Left kidney (tissue), 1 donor: ENCODE measurements at regions not wholly inside any gene's neighbourhood (a gene's known extent, or its start where the extent isn't known, plus 50 kb on each side); places are given as distances from the start of the nearest gene placed in this dataset.

Experiments
- DNase-seq: peaks from one replicate; pipeline ENCODE4 v3.0.0-alpha.2; 2013

DNA sequence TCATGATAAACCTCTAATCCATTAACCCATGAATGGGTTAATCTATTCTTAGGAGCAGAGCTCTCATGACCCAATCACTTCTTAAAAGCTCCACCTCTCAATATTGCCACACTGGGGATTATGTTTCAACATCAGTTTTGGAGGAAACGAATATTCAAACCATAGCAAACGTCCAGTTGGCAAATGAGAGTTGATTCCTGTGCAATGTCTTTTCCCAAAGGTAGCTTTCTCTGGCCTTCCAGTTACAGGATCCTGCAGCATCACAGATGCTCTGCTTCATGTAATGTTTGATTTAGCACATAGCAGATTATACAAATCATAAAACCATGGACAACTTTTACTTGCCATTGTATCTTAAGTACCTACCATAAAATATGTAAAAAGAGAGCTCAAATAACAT, 481.0 kb downstream of the TNS1 start:
- DNase-seq = no peak

DNA sequence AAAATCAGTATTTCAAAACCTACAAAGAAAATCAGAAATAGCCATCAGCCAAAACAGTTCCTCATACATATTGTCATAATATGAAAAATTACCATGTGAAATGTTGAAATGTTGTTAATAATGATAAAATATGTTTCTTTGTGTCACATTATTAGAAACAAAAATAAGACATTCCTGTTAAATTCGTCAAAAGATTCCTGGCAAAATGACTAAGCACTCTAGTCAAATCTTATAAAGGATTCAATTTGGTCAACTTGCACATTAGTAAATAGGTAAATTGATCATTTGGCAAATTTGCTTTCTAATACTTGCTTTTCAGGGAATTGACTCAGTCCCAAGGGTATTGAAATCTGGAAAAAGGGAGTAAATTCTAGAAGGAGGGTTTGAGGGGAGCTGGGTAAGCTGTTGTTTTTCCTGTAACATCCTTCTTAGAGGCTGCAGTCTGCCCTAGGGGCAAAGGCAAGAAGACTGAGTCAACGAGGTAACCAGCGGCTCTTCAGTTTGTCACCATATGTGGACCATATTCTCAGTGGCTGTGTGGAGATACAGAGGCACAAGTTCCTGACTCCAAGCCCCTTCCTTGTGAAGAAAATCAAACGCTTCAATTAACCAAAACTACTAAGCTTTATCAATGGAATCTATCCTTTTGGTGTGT, 482.3 kb downstream of the TNS1 start:
- DNase-seq = no peak

DNA sequence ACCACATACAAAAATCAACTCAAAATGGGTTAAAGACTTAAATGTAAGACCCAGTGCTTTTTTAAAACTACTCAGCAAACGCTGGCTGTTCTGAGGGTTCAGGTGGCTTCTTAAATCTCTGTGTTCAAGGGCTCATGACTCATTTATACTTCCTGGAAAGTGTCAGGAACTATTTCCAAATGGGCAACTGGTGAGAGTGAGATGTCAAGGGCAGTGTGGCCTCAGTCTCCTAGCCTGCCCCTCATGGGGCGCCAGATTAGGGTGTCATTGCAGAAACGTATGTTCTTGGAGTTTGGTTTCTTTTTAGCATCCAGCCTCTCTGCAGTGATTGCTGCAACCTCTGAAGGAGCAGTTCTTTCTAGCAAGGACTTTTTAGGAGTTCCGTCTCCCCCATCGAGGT, 485.4 kb downstream of the TNS1 start:
- DNase-seq = no peak

DNA sequence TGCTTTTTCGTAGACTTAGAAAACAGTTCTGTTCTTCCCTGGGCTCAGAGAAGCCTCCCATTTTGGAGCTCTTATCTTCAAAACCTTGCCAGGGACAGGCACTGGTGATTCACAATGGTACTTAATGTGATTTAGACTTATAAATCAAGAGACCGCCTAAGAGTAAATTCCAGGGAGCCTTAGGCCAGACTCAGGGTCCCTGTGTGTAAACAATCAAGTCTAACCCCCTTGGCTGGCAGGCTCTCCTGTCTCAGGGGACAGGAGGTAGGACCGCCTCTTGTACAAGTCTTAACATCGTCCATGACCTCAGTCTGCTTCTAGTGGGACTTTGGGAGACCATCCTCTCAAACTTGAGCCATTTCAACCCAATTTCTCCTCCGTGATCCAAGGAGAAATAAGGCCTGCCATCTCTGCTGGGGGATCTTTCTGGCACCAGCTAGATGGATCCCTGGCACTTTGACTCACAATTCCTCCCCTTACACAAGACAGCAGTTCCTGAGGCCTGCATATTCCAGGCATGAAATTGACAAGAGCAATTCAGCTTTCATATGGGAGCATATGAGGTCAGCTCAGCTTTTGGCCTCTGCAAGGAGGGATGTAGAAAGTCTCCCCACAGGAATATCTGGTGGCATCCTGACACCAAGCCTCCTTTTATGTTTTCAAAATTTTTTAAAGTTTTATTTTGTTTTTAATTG, 487.0 kb downstream of the TNS1 start:
- no peak for DNase-seq

DNA sequence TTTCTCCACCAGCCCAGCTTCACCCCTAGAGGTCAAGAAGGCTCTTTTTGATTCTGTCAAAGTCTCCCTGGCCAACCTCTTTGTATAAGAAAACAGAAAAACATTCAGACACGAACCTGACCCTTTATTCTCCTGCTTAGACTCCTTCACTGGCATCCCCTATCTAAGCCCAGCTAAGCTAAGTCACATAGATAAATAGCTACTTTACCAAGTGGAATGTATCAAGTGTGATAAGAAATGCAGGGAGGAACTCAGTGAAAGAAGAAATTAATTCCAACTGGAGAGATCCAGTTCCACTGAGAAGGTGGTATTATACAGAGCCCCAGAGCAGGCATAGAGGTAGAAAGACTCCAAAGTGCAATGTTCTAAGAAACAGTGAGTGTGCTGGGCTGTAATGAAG, 489.5 kb downstream of the TNS1 start:
- no peak for DNase-seq

DNA sequence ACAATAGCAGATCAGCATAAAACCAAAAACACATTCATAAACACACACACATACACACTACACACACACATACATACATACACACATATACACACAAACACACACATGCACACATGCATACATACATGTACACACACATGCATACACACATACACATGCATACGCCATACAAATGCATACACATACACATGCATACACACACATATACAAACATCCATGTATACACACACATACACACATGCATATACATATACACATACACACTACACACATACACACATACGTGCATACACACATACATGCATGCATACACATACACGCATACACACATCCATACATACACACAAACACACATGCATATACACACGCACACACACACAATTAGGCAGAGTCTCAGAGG, 490.1 kb downstream of the TNS1 start:
- no peak for DNase-seq

DNA sequence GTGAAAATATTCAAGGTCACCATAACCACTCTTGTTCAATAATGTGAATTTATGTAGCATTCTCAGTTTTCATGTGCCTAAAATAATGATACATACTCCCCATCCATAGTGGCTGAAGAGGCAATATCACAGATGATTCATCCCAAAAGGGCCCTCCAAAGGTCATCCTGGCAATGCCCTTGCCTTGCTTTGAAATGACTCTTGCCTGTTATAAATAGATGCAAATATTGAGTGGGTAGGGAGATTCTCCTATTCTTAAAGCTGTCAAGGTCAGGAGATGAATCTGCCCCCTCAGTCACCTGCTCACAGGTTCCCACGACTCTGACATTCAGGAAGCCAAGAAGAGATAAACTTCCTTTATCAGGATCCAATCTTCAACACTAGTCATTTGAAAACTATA, 490.5 kb downstream of the TNS1 start:
- DNase-seq = no peak

DNA sequence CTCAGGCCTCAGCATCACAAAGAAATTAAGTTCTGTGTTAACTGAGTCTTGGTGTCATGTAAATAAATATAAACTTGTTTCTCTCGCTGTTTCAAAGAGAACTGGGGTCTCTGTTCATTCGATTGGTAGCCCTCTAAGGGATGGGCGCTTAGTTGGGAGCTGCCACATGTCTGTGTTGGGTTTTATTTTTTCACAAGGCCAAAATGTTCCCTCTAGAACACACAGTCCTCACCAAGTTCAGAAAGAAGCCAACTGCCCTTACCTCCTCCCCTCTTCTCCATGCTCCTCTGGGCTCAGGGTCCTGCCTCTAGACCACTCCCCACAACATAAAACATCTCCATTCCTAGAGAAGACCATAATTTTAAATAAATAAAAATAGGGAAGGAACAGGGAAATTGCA, 490.9 kb downstream of the TNS1 start:
- DNase-seq = no peak

DNA sequence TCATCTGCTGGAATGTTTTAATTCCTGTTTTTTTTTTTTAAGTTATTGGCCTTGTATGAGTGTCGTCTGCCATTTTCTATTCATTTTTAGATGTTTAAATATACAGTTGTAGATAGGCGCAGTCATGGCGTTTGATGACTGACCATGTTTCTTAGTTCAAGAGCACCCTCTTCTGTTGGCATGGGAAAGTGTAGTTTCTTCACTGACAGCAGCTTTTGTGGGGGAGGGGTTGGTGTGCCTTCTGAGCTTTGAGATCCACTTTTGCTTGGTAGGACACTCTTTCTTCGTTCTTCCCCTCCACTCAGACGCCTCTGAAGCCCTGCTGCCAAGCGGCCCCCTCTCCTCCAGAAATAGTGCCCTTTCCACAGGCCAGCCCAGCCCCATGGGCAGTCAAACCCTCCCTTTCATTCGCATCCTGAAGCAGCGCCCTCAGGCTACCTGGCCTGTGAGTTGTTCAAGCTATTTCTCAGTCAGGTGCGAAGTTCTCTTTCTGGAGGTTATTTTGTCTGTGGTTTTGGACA, 492.0 kb downstream of the TNS1 start:
- DNase-seq = peak; percentile 88

DNA sequence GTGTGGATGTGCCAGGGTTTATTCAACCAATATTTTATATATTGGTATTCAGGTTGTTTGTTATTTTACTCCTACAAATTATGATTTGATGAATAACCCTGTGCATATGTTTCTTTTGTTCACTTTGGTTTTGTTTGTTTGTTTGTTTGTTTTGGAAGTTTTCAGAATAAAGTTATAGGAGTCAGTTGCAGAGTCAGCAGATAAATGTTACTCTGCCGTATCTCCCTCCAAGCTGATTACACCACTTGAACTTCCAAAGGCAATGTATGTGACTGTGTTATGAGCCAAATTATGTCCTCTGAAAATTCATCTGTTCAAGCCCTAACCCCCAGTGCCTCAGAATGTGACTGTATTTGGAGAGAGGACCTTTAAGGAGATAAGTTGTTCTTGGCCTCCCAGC, 497.5 kb downstream of the TNS1 start:
- no peak for DNase-seq

DNA sequence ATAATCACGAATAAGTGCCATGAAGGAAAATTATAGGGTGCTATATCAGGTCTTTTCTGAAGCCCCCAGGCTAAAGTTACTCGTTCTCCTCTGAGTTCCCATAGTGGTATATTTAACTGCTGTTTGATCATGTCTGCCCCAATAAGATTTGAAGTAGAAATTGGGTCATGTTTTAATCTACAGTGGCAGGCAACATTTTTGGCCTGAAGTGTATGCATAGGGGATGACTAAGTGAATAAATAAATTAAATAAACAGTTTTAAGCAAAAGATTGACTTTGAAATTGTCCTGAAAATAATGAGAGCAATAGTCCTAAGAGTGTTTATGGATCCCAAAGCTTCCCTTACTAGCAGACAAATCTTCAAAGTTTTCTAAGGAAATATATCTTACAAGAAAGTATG, 500.9 kb downstream of the TNS1 start:
- DNase-seq = no peak

DNA sequence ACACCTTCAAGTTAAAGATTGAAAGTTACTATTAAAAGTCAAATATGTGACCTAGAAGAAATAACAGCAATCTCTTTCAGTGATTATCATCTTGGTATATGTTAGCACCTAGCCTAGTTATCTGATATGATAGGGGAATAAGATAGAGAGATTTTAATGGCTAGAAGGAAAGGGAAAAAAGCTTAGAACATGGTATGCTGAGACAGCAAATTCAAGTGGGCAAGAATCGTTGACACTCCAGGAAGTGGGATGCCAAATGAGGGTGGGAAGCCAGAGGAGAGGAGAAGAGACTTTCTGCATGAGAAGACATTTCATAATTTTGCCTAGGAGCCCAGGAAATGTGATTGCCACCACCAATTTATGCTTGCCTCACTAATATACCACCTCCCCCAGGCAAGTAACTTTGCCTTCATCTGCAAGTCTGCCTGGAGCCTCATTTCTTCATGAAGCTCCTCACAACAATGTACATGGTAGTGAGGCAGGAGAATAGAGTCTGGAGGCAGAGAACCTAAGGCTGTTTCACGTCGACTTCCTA, 504.9 kb downstream of the TNS1 start:
- no peak for DNase-seq

DNA sequence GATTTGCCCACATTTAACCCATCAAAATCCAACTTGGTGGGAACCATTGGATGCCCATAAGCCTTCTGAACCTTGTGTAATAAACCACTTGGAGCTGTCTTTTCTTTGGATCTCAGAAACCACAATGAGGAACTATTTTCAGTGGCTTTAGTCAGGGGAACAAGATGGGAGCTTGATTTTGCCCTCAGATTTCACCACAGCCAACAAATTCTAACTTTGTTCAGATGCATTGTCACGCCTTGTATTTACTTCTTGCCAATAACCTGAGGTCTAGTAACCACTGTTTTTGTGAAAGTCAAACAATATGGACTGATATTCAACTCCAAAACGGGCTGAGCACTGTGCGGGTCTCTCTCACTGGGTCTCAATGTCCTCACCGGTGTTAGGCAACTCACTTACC, 508.2 kb downstream of the TNS1 start:
- DNase-seq = no peak

DNA sequence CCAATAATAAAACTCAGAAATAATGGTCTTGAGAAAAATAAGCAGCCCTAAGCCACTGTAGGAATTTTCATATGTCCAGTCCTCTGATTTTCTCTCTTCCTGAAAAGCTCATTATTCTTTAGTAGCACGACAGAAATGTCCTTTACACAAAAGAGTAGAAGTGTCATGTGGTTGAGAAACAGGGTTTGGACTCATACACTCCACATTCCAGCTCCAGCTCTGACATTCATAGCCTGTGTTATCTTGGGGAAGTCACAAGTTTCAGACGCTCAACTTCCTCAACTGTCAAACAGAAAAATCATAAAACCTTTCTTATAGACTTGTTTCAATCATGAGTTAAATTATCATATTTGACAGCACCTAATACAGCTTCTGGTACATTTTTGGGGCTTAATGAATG, 511.5 kb downstream of the TNS1 start:
- DNase-seq = no peak

DNA sequence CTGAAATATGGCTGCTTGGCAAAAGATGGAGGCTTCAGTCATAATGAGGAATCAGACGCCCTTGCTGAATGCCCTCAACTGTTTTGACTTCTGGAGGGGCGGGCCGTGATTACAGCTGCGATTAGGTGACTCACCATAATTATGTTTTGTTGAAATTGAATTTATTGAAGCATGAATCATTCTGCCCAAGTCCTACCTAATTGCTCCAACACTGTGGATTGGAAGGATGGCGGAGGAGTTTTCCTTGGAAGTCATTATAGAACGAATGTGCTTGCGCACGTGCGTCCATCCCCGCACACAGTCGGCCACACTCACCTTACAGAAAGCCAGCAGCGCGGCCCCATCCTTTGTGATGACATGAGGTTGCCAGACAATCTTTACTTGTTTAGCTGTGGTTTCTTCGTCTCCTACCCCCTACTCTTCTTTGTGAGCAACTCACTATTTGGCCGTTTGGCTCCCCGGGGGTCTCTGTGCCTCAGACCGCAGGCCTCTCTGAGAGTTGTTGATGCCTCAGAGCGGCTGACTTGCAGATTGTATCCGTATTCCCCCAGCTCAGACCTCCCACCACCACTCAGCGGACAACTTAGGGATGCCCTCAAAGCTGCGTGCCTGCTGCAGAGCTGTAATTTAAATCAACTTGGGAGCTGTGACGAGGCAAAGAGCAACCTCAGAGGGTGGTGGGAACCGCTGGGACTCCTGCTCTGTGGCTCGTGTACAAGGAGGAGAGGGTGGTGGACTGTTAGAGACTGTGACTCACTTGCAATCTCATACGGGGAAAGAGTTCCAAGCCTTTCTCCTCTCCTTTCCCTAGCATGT, 513.4 kb downstream of the TNS1 start:
- no peak for DNase-seq

DNA sequence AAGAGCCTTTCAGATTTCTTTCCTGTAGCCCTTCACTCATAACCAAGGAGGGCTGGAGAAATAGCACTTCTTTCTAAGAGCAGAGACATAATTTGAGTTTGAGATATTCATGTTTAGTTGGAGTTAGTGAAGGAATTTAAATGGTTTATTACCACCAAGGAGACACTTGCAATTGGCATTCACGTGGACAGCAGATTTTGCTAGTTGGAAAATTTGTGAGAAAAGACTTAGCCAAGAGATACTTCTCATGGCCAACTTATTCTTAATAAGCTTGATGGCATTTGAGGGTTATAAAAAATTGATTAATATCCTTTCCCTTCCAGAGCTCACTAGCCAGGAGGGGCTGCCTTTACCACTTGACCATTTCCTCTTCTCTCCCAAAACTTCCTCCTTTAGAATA, 518.7 kb downstream of the TNS1 start:
- DNase-seq = no peak

DNA sequence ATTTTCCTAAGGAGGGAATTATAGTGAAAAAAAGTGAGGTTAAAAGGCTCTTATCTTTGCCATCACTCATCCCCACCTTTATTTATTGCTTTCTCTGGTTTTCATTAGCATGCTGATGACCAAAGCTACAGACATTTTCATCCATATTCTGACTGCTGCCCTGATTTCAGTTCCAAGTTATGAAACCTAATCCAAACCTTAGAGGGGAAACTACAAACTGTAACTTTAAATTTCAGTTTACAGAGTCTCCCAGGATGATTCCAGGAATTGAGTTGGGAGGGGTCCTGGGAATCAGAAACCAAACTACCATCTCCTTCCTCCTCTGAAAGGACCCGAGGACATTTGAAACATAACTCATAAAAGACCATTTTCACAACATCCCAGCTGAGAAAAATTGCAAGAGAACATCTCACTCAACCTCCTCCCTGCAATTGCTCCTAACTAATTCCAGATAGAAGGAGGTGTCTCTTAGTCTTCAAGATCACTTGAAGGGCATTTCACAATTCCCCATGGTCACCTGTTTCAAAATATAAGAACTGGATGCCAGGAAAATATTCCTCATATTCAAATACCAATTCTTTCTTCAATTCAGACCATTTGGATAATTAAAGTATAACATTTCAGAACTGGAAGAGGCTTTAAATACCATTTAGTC, 520.6 kb downstream of the TNS1 start:
- DNase-seq = no peak

DNA sequence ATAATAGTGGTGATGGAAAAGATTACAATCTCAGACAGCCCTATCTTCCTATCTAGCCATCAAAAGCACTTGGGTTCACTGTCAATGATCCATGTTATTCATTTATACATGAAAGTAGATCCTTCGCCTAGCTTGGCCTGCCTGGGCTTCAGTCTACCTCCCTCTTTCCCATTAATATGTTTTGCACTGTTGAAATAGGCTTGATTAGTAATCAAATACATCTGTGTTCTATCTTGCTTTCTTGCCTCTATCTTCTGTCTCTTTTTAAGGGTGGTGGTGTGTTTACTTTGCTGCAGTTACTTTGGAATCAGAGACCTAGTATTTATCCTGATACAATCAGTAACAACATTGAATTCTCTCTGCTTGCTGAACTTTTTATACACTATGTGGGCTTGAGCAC, 521.2 kb downstream of the TNS1 start:
- no peak for DNase-seq

DNA sequence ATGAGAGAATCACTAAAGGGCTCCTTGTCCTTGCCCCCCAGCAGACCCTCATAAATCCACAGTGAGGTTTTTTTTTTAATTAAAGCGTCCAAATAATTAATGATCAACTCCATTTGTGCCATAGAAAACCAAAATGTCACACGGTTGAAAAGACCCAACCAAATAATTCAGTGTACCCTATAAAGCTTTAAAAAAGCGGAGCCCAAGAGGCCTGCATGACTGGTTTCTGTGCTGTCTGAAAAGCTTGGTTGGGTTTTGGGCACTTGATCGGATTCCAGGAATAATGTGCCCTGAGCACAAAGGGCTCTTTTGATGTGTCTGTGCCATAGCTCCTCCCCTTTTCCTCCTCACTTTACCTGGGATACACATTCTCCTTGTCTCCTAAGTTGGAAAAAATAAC, 523.2 kb downstream of the TNS1 start:
- no peak for DNase-seq

DNA sequence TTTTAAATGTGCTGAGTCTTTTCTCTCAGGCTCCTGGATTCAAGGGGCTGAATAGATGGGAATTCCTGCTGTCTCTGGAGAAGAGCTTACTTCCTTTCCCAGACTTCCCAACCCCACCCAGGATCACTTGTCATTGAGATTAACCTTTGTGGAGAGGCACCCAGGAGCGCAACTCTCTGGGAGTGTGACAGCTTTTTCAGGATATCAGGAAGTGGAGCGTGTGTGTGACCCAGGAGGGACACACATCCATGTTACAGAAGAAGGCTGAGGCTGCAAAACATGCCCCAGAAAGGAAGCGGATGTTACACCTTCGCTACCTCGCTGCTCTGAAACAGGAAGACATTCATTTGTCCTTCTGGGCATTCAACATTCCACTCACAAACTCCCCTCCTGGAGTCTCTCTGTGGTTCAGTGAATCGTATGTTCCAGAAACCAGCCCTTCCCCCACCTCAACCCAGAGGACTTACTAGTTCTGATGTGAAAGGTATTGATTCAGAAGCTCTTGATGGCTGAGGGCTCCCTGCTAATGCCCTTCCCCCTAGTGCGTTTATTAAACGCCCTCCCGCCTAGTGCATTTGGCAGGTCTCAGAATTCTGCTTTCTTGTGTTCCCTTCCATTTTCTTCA, 523.9 kb downstream of the TNS1 start:
- no peak for DNase-seq

DNA sequence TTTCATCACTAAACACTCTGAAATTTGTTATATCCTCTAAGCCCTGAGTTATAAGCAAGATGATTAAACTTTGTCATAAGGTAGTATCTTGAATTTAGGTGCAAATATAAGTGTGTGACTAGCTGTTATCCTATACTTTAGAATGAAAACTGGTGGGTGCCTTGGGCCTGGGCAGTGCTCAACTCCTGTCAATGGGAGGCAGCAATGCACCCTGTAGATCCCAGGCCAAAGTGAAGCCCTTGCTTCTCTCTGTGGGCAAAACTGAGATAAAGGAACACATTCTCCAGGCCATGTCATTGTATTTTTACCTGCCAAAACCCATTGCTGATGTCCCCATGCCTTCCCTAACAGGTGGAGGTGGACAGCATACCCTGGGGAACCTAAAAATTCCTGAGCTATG, 525.2 kb downstream of the TNS1 start:
- DNase-seq = no peak

DNA sequence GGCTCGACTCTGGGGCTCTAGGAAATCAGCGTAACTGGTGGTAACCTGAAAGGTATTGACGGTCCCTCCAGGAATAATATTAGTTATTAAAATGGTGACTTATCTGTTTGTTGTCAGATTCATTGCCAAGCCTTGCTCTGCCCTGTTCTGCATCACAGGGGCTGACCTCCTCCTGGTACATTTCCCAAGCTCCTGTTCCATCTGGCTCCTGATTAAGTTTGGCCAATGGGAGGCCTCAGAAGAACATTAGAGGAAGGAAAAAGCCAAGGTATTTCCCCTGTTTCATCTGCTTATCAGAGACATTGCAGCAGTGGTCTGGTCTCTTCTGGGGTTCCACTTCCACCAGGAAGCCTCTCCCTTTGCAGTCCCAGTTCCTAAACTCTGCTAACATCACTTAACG, 527.0 kb downstream of the TNS1 start:
- no peak for DNase-seq
